HG02610 (cell line): ENCODE measurements at regions not wholly inside any gene's neighbourhood (a gene's known extent, or its start where the extent isn't known, plus 50 kb on each side); places are given as distances from the start of the nearest gene placed in this dataset.

ENCODE experiments used
- ATAC-seq: cut with Tn5 transposase; IDR thresholded peaks from one replicate; pipeline ENCODE4 v1.9.1; 2021; ENCODE audit warnings: mild to moderate bottlenecking, moderate library complexity; ENCODE audit not compliant: unreplicated experiment

- ATAC-seq, result no peak
Measured at GRCh38 chr4:65983061-65983460, 312.8 kb upstream of the EPHA5 start.

- ATAC-seq, result no peak
Measured at GRCh38 chr4:65976287-65976686, 306.0 kb upstream of the EPHA5 start.

- no peak for ATAC-seq
Measured at GRCh38 chr4:65973186-65973585, 302.9 kb upstream of the EPHA5 start.

GRCh38 chr4:65971686-65972085, 301.4 kb upstream of the EPHA5 start:
- no peak for ATAC-seq

- ATAC-seq, result no peak
Measured at GRCh38 chr4:65968831-65969558, 298.7 kb upstream of the EPHA5 start.

- no peak for ATAC-seq
Measured at GRCh38 chr4:65960751-65961150, 290.5 kb upstream of the EPHA5 start.

- ATAC-seq, result no peak
Measured at GRCh38 chr4:65954416-65954815, 284.1 kb upstream of the EPHA5 start.

- no peak for ATAC-seq
Measured at GRCh38 chr4:65951177-65951576, 280.9 kb upstream of the EPHA5 start.

GRCh38 chr4:65943076-65943475, 272.8 kb upstream of the EPHA5 start:
- ATAC-seq, result no peak

- ATAC-seq, result no peak
Measured at GRCh38 chr4:65924843-65925242, 254.6 kb upstream of the EPHA5 start.

GRCh38 chr4:65923616-65924015, 253.3 kb upstream of the EPHA5 start:
- no peak for ATAC-seq

GRCh38 chr4:65921180-65921579, 250.9 kb upstream of the EPHA5 start:
- ATAC-seq, result no peak

GRCh38 chr4:65918872-65919271, 248.6 kb upstream of the EPHA5 start:
- no peak for ATAC-seq

- no peak for ATAC-seq
Measured at GRCh38 chr4:65918212-65918611, 247.9 kb upstream of the EPHA5 start.

- no peak for ATAC-seq
Measured at GRCh38 chr4:65917486-65917885, 247.2 kb upstream of the EPHA5 start.

GRCh38 chr4:65911720-65912119, 241.4 kb upstream of the EPHA5 start:
- no peak for ATAC-seq

- no peak for ATAC-seq
Measured at GRCh38 chr4:65893957-65894755, 223.9 kb upstream of the EPHA5 start.

- no peak for ATAC-seq
Measured at GRCh38 chr4:65893271-65893670, 223.0 kb upstream of the EPHA5 start.

GRCh38 chr4:65880594-65880993, 210.3 kb upstream of the EPHA5 start:
- ATAC-seq, result no peak

GRCh38 chr4:65868096-65868824, 198.0 kb upstream of the EPHA5 start:
- ATAC-seq, result no peak

GRCh38 chr4:65865489-65865888, 195.2 kb upstream of the EPHA5 start:
- no peak for ATAC-seq

GRCh38 chr4:65861993-65862392, 191.7 kb upstream of the EPHA5 start:
- ATAC-seq, result no peak
